H9 (cell line): ENCODE measurements at regions not wholly inside any gene's neighbourhood (a gene's known extent, or its start where the extent isn't known, plus 50 kb on each side); places are given as distances from the start of the nearest gene placed in this dataset.

Experiments
- DNase-seq: peaks from one replicate; pipeline ENCODE4 v3.0.0-alpha.2; 2017
- H2AFZ ChIP-seq: one replicate; pipeline ENCODE4 v1.6.1; 2013; ENCODE audit warnings: mild to moderate bottlenecking, low read length, control low read depth, moderate library complexity
- H2AK5ac ChIP-seq: 2 replicates; pipeline ENCODE4 v1.6.1; 2013; ENCODE audit warnings: low read length, control low read depth, mixed read lengths; ENCODE audit not compliant: insufficient read length
- H2BK120ac ChIP-seq: one replicate; pipeline ENCODE4 v1.6.1; 2013; ENCODE audit warnings: low read depth, mild to moderate bottlenecking, low read length, control low read depth, inconsistent platforms; ENCODE audit not compliant: poor library complexity, severe bottlenecking
- H2BK12ac ChIP-seq: 2 replicates; pipeline ENCODE4 v1.6.1; 2013; ENCODE audit warnings: low read length, control low read depth, mixed read lengths, low read depth; ENCODE audit not compliant: insufficient read length
- H2BK15ac ChIP-seq: 2 replicates; pipeline ENCODE4 v1.6.1; 2013; ENCODE audit warnings: low read depth, low read length, control low read depth
- H2BK20ac ChIP-seq: one replicate; pipeline ENCODE4 v1.6.1; 2013; ENCODE audit warnings: low read depth, mild to moderate bottlenecking, low read length, control low read depth, inconsistent platforms; ENCODE audit not compliant: poor library complexity, severe bottlenecking
- H2BK5ac ChIP-seq: 2 replicates; pipeline ENCODE4 v1.6.1; 2013; ENCODE audit warnings: low read length, control low read depth, mixed read lengths; ENCODE audit not compliant: insufficient read length
- H3K14ac ChIP-seq: 2 replicates; pipeline ENCODE4 v1.6.1; 2013; ENCODE audit warnings: low read length, control low read depth; ENCODE audit not compliant: insufficient read depth
- H3K18ac ChIP-seq: 2 replicates; pipeline ENCODE4 v1.6.1; 2013; ENCODE audit warnings: low read depth, mild to moderate bottlenecking, mixed read lengths, low read length, control low read depth; ENCODE audit not compliant: insufficient read length
- H3K23ac ChIP-seq: 2 replicates; pipeline ENCODE4 v1.6.1; 2013; ENCODE audit warnings: low read length, control low read depth, mixed read lengths, low read depth; ENCODE audit not compliant: insufficient read length
- H3K23me2 ChIP-seq: 2 replicates; pipeline ENCODE4 v1.6.1; 2013; ENCODE audit warnings: low read depth, mild to moderate bottlenecking, mixed read lengths, low read length, control low read depth; ENCODE audit not compliant: insufficient read length, poor library complexity, severe bottlenecking
- H3K27ac ChIP-seq: 2 replicates; pipeline ENCODE4 v1.5.1; 2013; ENCODE audit warnings: low read length, control low read depth, mixed read lengths, low read depth; ENCODE audit not compliant: insufficient read length
- H3K27me3 ChIP-seq: 2 replicates; pipeline ENCODE4 v1.6.1; 2013; ENCODE audit warnings: low read length, control low read depth, inconsistent platforms; ENCODE audit not compliant: insufficient read depth
- H3K4ac ChIP-seq: 2 replicates; pipeline ENCODE4 v1.6.1; 2013; ENCODE audit warnings: low read depth, mild to moderate bottlenecking, control low read depth, inconsistent platforms, low read length, moderate library complexity
- H3K4me1 ChIP-seq: 2 replicates; pipeline ENCODE4 v1.6.1; 2013; ENCODE audit warnings: low read length, control low read depth, inconsistent platforms; ENCODE audit not compliant: insufficient read depth
- H3K4me2 ChIP-seq: 2 replicates; pipeline ENCODE4 v1.6.1; 2013; ENCODE audit warnings: low read length, control low read depth, mixed read lengths; ENCODE audit not compliant: insufficient read length, insufficient read depth
- H3K56ac ChIP-seq: 2 replicates; pipeline ENCODE4 v1.6.1; 2013; ENCODE audit warnings: low read depth, mild to moderate bottlenecking, mixed read lengths, low read length, control low read depth; ENCODE audit not compliant: insufficient read length
- H3K79me1 ChIP-seq: 2 replicates; pipeline ENCODE4 v1.6.1; 2013; ENCODE audit warnings: low read depth, mild to moderate bottlenecking, moderate library complexity, low read length, control low read depth, inconsistent platforms; ENCODE audit not compliant: insufficient read depth, poor library complexity, severe bottlenecking
- H3K79me2 ChIP-seq: 2 replicates; pipeline ENCODE4 v1.6.1; 2013; ENCODE audit warnings: low read length, control low read depth, inconsistent platforms; ENCODE audit not compliant: insufficient read depth
- H3K9ac ChIP-seq: 2 replicates; pipeline ENCODE4 v1.6.1; 2013; ENCODE audit warnings: low read length, control low read depth, mixed read lengths; ENCODE audit not compliant: insufficient read length; ENCODE audit errors: extremely low read depth
- H3K9me3 ChIP-seq: one replicate; pipeline ENCODE4 v1.6.1; 2013; ENCODE audit warnings: low read depth, low read length, inconsistent platforms; ENCODE audit not compliant: control insufficient read depth
- H3T11ph ChIP-seq: one replicate; pipeline ENCODE4 v1.6.1; 2013; ENCODE audit warnings: mild to moderate bottlenecking, low read length, control low read depth, inconsistent platforms
- H4K20me1 ChIP-seq: one replicate; pipeline ENCODE4 v1.6.1; 2013; ENCODE audit not compliant: control insufficient read depth, insufficient read length, insufficient read depth
- H4K5ac ChIP-seq: 2 replicates; pipeline ENCODE4 v1.6.1; 2013; ENCODE audit warnings: low read depth, mild to moderate bottlenecking, mixed read lengths, low read length, control low read depth; ENCODE audit not compliant: insufficient read length
- H4K8ac ChIP-seq: replicated peaks from 2 replicates; pipeline ENCODE4 v1.6.1; 2013; ENCODE audit warnings: low read length, control low read depth, mixed read lengths, low read depth; ENCODE audit not compliant: insufficient read length
- H4K91ac ChIP-seq: 2 replicates; pipeline ENCODE4 v1.6.1; 2013; ENCODE audit warnings: low read depth, mild to moderate bottlenecking, moderate library complexity, mixed read lengths, low read length, control low read depth; ENCODE audit not compliant: insufficient read length
- H3K27ac Mint-ChIP-seq, 3 experiments: 2 replicates in 2 of 3; 3 replicates in 1 of 3; pipeline ENCODE4 v1.8.0; 2020 to 2021; ENCODE audit warnings: mixed read lengths in 3 of 3, mild to moderate bottlenecking in 1 of 3, moderate library complexity in 1 of 3
- H3K27me3 Mint-ChIP-seq: 2 replicates; pipeline ENCODE4 v1.8.0; 2021; ENCODE audit warnings: low read depth, mild to moderate bottlenecking, moderate library complexity, mixed read lengths
- H3K36me3 Mint-ChIP-seq, 3 experiments: 2 replicates in 2 of 3; 3 replicates in 1 of 3; pipeline ENCODE4 v1.8.0; 2020 to 2021; ENCODE audit warnings: low read depth in 3 of 3, mixed read lengths in 3 of 3; ENCODE audit not compliant: insufficient read depth in 1 of 3
- H3K4me1 Mint-ChIP-seq, 2 experiments: 2 replicates each; pipeline ENCODE4 v1.8.0; 2020; ENCODE audit warnings: mixed read lengths in 2 of 2
- H3K4me3 Mint-ChIP-seq, 2 experiments: 2 replicates in 1 of 2; 3 replicates in 1 of 2; pipeline ENCODE4 v1.8.0; 2020 to 2021; ENCODE audit warnings: mild to moderate bottlenecking in 2 of 2, mixed read lengths in 2 of 2, moderate library complexity in 1 of 2
- H3K9me3 Mint-ChIP-seq, 2 experiments: 2 replicates in 1 of 2; 3 replicates in 1 of 2; pipeline ENCODE4 v1.8.0; 2020; ENCODE audit warnings: mild to moderate bottlenecking in 2 of 2, mixed read lengths in 2 of 2, moderate library complexity in 1 of 2
- CTCF ChIP-seq: fragments of 200-600 bp; sonication (generic); conservative IDR thresholded peaks from 3 replicates; pipeline ENCODE4 v1.8.0; 2021; ENCODE audit warnings: antibody characterized with exemption, mild to moderate bottlenecking
- WGBS: extraction: QIAGEN DNeasy Blood & Tissue Kit; methylation state at CpG from one replicate; pipeline ENCODE4 v1.1.7; 2013; ENCODE audit warnings: missing lambda C conversion rate, low lambda C conversion rate, mixed read lengths; ENCODE audit not compliant: insufficient read length; ENCODE audit errors: extremely low coverage; 5-methylcytosine and 5-hydroxymethylcytosine counted together

DNA sequence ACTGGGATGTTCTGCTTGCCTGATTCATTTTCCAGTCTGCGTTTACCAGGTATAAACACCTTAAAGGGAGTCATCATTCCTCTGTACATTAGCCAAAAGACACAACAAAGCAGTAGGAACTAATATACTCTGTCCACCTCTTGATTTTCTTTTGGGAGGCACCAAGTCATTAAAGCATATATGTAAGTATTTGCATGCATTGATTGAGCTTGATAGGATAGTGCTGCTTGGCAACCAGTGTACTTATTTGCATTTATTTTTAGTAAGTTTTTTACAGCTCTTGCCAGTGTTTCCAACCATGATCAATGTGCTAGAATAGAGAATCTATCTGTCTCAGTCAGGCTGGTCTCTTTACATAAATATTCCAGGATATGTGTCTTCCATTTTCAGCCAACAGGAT, 353.3 kb upstream of the SEMA3C start:
- Histone ChIP-seq H4K91ac (no peak overlapping the region), H3K27me3 (no peaks in the 10 kb centered on the region), H2BK120ac (no peak overlapping the region), H3K79me1 (no peaks in the 10 kb centered on the region), H2BK15ac (no peak overlapping the region), H3K14ac (no peak overlapping the region), H4K5ac (no peak overlapping the region), H3K4me2 (no peak overlapping the region), H4K20me1 (no peaks in the 10 kb centered on the region), H2AK5ac (no peak overlapping the region), H3K9ac (no peak overlapping the region), H3K9me3 (no peaks in the 10 kb centered on the region), H3K27ac (no peak overlapping the region), H3K4me1 (no peaks in the 10 kb centered on the region), H3K56ac (no peak overlapping the region), H3K23me2 (no peaks in the 10 kb centered on the region), H2BK12ac (no peak overlapping the region), H3T11ph (no peak overlapping the region), H2BK20ac (no peak overlapping the region), H2BK5ac (no peak overlapping the region), H3K79me2 (no peaks in the 10 kb centered on the region), H3K23ac (no peak overlapping the region), H4K8ac (no peak overlapping the region), H3K4ac (no peak overlapping the region), H2AFZ (no peak overlapping the region), H3K18ac (no peak overlapping the region)
- Mint-ChIP-seq H3K27ac (no peak overlapping the region), H3K4me3 (no peak overlapping the region), H3K4me1 (peaks cover 0 to 6% of the 10 kb centered on the region in 2 experiments; a peak in 3 of 4 replicates), H3K9me3 (no peaks in the 10 kb centered on the region), H3K36me3 (no peaks in the 10 kb centered on the region; a peak in 1 of 7 replicates), H3K27me3 (no peaks in the 10 kb centered on the region)
- DNase-seq, result no peak
- WGBS, result no CpG with 5 or more reads among the region's 1 CpG
- no peak for TF ChIP-seq CTCF
